ENCODE measurements at regions not wholly inside any gene's neighbourhood (a gene's known extent, or its start where the extent isn't known, plus 50 kb on each side); places are given as distances from the start of the nearest gene placed in this dataset.
"Not testable (repeated sequence)": the region's sequence is repeated elsewhere in the genome, so short reads cannot be mapped to it uniquely, and the experiment has no call there.

DNA sequence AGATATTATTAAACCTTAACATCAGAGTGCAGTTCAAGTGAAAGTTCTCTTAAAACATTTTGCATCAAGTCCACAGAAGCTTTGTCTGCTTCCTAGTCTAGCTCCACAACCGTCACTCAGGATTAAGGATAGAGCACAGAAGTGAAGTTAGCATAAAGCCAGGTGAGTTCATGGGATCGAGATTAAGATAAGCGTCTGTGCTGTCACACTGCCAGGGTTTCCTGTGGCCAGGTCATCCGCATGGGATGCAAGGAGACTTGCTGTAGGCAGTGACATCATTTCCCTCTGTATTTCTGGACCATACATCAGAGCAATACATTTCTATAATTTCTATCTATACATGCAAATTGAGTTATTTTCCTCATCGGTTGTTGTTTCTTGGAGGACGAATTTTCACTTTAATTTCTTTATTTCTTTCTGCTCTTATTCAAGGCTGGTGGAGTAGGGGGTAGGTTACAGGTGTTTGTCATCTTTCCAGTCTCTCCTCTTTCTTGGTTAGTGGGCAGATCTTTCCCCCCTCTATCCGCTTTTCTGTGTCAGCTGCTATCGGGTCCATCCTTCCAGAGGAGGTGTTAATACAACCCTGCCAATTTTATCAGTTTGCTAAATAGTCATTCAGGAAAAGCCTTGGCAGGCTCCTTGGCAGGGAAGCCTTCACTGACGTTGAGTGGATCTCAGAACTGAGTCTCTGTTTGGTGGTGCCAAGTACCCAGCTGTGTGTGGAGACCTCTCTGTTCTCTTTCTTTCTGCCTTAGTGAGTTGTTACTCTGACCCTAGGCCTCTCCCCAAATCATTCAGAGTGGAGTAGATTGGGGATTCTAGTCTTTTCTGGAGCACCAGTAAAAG lies 307.6 kb upstream of the MAP3K7 start:
- no peak for DNase-seq (ENCODE audit: low read depth in 2 of 2)

DNA sequence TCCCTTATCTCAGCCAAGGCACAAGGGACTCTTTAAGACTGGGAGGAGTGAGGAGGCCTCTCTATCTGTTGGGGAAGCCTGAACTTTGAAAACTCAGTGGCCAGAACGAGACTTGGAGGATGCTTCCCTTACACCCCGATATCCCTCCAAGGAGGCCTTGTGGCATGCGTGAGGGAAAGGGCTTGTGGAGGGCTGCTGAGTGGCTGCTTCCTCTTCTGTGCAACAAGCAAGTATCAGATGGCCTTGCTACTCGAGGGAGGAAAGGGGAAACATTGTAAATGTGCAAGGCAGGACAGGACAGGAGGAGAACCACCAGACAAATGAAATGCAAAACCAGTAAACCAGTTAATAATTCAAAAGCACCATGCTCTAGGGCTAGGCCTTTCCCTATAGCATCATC lies 306.5 kb upstream of the MAP3K7 start:
- no peak for DNase-seq (ENCODE audit: low read depth in 2 of 2)

DNA sequence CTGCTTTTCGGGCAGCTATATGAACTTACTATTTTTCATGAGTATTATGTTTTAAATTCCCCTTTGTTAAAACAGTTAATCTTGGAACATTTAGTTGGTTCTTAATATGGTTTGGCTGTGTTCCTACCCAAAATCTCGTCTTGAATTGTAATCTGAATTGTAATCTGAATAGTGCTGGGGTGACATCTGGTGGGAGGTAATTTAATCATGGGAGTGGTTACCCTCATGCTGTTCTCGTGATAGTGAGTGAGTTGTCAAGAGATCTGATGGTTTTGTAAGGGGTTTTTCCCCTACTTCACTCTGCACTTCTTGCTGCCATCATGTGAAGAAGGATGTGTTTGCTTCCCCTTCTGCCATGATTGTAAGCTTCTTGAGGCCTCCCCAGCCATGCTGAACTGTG lies 305.4 kb upstream of the MAP3K7 start:
- no peak for DNase-seq (ENCODE audit: low read depth in 2 of 2)

DNA sequence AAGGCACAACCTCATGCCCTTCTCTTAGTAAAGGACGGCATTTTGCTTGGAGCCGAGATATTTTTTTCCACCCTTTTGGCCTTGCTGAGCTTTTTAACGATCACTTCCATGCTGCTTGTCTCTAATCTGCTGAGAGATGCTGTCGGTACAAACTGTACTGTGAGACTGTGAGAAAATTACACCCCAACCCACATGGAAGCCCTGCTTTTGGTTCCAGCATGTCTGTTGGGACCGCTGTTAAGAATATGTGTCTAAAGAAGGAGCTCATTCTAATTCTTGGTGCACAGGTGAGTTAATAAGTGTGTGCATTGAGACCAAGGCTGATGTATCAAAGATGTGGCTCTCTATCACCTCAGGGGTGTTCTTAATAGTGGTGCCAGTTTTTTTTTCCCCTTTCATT lies 304.5 kb upstream of the MAP3K7 start:
- DNase-seq (ENCODE audit: low read depth in 2 of 2): no peak

DNA sequence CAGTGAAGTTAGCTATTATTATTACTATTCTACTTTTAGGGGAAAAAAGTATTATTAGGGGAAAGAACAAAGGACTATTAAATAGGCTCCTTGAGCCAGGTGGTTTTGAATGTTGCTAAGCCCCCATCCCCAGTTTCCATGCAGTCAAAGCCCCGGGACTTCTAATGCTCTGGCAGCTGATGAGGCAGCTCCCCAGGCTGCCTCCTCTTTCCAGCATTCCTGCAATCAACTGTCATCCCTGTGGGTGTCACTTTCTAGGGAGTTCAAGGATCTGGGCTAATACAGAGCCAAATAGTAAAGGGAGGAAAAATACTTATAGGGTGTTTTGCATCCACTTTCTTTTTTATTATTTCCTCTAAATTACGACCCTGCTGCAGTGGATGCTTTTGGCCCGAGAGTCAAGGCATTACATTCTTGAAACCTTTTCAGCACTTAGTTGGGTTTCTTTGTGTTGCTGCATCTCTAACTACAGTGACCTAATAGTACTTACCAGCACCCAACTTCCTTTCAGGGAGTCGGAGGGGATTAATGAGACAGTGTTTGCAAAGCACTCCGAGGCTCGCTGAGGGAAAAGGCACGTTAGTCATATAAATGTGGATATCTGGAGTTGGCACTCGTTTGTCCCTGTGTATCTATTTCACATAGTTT lies 303.9 kb upstream of the MAP3K7 start:
- no peak for DNase-seq (ENCODE audit: low read depth in 2 of 2)

DNA sequence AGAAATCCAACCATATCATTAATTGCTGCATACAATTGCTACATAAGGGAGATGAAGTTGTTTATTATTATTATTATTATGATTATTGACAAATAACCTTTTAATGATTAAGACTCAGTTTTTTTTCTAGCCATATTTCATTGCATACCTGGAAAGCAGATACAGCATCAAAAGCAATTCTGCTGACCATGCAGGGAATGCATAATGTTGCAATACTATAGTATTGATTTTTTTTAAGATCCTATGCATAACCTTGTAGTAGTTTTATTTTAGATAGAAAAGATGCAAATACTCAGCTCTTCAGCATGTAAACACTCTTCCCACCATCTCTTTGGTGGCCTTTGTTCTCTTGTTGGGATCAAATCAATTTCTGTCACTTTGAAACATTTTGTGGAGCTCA lies 300.9 kb upstream of the MAP3K7 start:
- no peak for DNase-seq (ENCODE audit: low read depth in 2 of 2)

DNA sequence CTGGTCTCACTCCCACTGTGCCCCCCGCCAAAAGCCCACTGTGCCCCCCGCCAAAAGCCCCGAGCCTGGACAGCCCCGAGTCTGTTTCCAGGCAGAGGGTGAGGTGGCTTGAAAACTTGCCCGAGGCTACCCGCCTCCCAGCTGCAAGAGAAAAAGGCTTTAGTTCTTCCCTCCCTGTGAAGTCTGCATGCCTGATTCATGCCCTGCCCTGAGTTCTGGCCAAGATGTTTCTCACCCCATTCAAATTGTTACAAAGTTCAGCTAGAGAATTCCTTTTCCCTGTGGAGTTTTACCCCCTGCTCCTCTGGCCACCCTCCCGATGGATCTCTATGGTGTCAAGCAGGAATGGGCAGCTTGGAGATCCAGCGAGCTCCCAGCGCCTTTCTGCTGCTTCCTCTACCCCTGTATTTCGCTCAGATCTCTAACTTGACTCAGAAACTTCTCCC lies 298.8 kb upstream of the MAP3K7 start:
- no peak for DNase-seq (ENCODE audit: low read depth in 2 of 2)

DNA sequence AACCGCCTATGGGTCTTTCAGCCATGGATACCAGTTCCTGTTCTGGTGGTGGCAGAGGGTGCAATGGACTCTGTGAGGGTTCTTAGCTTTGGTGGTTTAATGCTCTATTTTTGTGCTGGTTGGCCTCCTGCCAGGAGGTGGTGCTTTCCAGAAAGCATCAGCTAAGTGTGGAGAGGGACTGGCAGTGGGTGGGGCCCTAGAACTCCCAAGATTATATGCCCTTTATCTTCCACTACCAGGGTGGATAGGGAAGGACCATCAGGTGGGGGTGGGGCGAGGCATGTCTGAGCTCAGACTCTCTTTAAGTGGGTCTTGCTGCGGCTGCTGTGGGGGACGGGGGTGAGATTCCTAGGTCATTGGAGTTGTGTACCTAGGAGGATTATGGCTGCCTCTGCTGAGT lies 298.3 kb upstream of the MAP3K7 start:
- DNase-seq (ENCODE audit: low read depth in 2 of 2): not testable (repeated sequence)

DNA sequence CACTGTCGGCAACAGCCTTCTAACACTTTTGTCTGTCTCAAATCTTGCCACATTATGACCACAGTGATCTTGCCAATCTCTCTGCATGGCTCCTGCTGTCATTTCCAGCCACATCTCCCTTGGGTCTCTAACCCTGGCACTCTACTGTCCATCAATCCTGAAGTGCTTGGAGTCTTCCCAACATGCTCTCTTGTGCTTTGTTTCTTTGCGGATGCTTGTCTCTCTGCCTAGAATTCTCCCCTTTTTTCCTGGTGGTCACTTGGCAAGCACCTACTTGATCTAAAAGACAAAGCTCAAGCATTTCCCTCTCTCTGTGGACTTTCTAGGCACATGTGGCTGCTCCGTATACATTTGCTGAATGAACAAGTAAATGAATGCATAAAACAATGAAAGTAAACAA lies 290.7 kb upstream of the MAP3K7 start:
- DNase-seq (ENCODE audit: low read depth in 2 of 2): no peak

DNA sequence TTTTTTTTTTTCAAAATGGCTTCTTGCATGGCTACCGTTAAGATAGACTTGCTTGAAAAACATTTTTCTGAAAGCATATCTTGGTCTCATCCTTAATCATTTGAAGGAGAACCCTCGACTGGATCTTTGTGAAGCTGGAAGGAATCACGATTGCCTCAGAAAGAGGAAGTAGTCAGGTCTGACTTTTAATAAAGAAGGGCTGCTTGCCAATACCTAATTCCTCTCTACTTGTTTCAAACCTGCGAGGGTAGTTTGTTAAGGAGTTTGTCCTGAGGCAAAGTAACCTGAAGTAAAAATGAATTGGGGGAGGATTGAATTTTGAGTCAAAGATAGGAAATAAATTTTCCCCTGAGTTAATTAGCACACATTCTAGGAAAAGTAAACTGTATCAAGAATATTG lies 288.1 kb upstream of the MAP3K7 start:
- no peak for DNase-seq (ENCODE audit: low read depth in 2 of 2)

DNA sequence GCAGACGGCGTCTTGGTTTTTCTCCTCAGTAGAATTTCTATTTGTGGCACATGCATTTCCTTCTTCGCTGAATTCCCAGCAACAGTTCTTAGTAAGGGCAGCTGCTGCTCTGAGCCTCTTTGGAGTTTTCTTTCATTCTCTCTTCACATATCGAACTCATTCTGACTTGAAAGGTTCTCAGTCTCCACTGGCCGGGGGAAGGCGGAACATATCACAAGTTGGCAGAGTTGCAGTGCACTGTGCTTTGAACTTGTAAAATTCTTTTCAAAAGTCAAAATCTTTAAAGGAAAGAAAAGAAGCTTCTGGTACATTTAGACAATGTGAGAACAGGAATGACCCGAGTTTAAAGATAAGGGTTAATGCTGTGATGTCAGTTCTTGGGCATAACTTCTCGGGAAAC lies 286.1 kb upstream of the MAP3K7 start:
- DNase-seq (ENCODE audit: low read depth in 2 of 2): no peak

DNA sequence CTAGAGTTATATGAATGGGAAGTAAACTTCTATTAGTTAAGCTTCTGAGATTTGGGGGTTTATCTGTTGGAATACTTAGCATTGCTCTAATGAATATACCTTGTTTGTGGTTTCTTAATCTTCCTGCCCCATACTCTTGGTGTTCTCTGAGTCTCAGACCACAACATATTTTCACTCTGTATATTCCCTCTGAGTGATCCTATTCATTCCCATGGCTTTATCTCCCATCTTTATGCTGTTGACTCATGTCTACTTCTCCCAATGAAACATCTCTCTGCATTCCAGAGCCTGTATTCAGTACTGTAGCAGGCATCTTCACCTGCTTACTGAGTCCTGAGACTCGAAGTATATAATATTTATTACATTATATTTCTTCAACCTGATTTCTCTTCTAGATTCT lies 283.7 kb upstream of the MAP3K7 start:
- DNase-seq (ENCODE audit: low read depth in 2 of 2): no peak

DNA sequence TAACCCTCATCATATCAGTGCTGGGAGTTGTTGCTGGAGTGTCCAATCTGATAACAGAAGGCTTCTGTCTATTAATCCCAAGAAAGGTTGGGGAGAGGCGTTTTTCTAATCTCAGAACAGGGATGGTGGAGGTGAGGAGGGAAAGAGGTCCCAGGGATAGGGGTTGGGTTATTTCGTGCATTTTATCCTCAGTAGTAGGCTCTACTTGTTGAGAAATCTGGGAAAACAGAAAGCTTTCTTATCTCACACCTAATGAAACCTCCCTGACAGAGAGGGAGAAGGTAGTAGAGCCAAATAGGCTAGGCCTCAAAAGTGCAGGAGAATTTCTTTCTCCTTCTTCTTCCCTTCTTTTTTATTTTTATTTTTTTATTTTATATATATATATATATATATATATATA lies 281.8 kb upstream of the MAP3K7 start:
- no peak for DNase-seq (ENCODE audit: low read depth in 2 of 2)

DNA sequence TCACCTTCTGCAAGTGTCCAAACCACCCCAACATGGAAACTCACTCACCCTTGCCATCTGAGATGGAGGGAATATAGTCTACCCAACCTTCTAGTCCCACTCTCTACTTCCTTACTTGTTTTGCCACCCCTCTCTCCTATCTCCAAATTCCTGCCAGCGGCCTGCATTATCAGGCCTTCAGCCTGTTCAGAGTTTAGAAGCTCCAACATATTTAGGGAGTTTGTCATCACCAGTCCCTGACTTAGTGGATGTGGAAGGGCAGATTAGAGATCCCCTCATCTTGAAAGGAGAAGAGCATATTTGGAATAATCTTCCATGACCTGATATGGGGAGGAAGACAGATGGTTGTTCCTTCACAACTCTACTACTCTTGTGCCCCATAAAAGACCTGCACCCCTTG lies 281.4 kb upstream of the MAP3K7 start:
- no peak for DNase-seq (ENCODE audit: low read depth in 2 of 2)

DNA sequence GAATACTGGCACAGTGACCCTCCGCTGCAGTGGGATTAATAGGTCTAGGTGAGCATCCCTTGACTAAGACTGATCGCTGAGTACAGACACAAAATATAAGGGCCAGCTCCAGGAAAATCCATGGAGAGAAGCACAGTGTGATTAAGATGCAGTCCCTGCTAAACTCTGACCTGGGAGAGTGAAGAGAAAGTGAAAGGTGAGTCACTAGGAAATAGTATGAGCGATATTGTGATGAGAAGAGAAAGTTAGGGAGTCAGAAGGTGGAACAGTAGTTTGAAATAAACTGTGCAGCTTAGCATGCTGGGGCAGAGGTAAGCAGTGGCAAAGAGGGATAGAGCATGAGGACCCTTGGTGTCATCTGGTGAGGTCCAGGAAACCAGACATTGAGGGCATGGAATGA lies 278.6 kb upstream of the MAP3K7 start:
- no peak for DNase-seq (ENCODE audit: low read depth in 2 of 2)

DNA sequence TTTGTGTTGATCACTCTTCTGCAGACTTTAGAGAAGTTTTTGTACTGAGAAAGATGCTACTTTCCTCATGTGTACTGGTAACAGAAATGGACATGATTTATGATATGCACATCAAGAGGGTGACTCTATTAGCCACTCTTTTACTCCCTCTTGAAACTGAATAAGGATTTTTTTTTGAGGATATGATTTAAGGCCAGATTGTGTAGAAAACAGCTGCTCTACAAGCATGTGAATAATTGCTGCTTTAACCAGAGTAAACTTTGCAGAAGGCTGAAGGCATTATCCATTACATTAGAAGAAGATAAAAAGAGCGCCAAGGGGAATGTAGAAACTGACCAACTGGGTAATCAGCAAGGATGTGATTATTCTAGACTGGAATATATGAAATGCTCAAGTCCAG lies 276.2 kb upstream of the MAP3K7 start:
- no peak for DNase-seq (ENCODE audit: low read depth in 2 of 2)

DNA sequence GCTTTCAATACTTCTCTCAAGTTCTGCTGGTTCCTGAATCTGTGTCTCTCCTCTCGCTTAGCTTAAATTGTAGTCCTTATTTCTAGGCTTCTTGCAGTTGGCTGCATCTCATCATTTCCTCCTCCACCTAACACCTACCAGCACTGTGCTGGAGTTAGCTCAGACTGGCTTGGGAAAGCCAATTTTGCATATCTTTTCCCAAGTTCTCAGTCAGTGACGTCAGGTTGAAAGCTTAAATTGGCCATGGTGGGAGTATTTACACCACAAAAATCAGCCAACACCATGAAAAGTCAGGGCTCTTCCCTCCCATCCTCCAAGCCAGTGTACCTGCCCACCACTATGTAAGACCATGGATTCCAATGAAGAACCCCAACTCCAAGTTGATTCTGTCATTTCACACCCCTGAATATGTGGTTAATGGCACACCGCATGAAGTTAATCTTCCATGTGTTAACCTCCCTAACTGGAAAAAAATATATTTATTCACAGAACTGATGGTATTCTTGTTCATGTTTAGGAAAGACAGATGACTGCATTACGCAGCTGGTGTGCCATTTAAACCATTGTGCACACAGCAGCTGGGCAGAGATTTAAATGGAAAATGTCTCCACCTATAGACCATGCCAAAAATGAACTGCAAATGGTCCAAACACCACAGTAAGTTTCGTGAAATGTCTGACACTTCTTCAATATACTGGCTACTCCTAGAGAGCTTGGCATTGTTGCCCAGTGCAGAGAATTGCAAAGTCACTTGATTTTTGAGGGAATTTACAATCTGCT lies 274.1 kb upstream of the MAP3K7 start:
- no peak for DNase-seq (ENCODE audit: low read depth in 2 of 2)

DNA sequence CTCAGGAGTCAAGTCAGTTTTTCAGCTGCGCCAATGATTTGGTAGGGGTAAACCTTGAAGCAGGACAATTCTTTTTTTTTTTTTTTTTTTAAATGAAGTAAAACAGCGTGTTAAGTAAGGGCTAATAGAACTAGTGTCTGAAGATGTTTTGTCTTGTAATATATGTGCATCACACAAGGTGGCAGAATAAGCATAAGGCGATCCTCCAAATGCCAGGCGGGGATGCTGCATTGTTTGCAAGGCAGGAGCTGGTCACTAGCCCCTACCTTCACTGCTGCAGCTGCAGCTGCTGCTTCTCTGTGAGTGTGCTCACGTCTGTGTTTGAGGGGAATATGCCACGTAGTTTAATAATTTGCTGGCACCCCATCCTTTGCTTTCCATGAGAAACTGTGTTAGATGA lies 272.7 kb upstream of the MAP3K7 start:
- DNase-seq (ENCODE audit: low read depth in 2 of 2): no peak

DNA sequence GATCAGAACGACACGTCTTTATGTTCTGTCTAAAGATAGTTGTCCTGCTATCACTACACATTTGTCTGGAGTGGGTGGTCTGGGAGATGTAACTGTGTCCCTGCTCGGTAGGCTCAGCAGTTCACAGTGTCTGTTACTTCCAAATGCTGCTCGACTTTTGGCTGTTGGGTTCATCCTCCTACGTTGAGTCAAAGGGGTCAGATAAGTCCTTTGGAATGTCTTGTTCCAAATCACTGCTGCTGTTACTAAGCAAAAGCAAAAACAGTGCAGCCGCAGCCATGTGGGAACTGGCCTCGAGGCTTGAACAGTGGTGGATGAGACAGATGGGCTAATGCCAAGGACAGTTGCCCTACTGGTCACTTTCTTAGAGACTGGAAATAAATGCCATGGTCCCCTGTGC lies 272.2 kb upstream of the MAP3K7 start:
- DNase-seq (ENCODE audit: low read depth in 2 of 2): no peak

DNA sequence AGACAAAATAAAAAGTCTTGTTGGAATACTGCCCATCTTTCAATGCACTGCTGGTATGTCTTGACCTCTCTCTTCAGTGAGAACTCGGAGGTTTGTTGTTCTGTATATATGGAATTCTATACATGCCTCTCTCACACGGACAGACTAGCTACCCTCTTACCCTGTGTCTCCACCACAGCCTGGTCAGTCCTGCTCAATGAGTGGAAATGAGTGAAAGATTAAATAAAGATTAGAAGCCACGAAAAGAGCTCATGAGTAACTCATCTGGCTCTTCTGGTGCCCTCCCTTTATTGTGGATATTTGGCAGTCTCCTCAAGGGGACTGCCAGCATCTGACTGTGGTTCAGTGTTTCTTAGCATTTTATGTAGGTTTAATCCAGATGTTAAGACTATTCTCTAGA lies 262.8 kb upstream of the MAP3K7 start:
- no peak for DNase-seq (ENCODE audit: low read depth in 2 of 2)

DNA sequence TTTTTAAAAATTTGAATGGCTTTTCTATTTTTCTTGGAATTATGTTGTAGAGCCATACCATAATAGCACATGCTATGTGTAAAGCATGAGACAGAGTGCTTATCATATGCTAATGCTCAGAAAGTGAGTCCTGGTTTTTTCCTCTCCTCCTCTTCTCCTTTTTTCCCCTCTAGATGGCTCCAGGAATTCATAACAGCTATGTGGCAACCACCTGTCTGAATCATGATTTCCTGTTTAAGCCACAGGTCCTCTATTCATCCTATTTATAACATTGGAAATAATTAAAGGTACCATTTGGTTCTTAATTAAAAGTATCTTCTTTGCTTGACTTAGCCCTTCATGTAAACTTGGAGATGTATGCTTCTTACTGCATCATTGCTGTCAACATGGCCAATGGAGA lies 260.0 kb upstream of the MAP3K7 start:
- no peak for DNase-seq (ENCODE audit: low read depth in 2 of 2)

DNA sequence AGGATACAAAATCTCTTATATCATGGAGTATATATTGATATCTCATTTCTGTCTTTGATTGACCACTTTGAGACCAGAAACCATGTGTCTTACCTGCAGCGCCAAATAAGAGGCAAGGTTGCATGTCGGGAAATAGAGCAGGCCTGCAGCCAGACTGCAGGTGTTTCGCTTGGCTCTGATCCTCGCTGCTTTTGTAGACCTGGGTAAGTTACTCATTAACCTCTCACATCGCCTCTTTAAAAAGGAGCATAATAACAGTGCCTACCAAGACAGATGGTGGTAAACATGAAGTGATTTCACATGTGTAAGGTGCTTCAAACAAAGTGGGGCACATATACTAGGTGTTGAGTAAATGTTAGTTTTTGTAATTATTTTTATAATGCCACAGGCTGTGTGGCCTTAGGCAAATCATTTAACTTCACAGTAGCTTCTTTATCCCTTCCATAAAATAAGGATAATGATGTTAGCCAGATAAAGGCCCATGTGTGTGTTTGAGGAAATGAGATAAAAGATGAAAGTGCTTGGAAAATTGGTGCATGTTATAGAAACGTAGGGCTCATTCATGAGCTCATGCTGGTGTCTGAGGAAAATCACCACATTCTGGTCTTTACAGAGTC lies 248.8 kb upstream of the MAP3K7 start:
- DNase-seq (ENCODE audit: low read depth in 2 of 2): no peak
